ELR (cell line): ENCODE measurements at regions not wholly inside any gene's neighbourhood (a gene's known extent, or its start where the extent isn't known, plus 50 kb on each side); places are given as distances from the start of the nearest gene placed in this dataset.
"Not testable (repeated sequence)": the region's sequence is repeated elsewhere in the genome, so short reads cannot be mapped to it uniquely, and the experiment has no call there.

Experiments used
- DNase-seq: peaks from one replicate; pipeline ENCODE4 v3.0.0-alpha.2; 2015; ENCODE audit warnings: low read depth

GRCh38 chr13:64778002-64778401 is 2452.1 kb downstream of the PCDH9 start:
- no peak for DNase-seq

- no peak for DNase-seq
Observed at GRCh38 chr13:64774915-64775314, 2455.2 kb downstream of the PCDH9 start.

- DNase-seq = no peak
Observed at GRCh38 chr13:64770743-64771142, 2459.4 kb downstream of the PCDH9 start.

GRCh38 chr13:64767054-64767453 is 2463.1 kb downstream of the PCDH9 start:
- no peak for DNase-seq

GRCh38 chr13:64765636-64766035 is 2464.5 kb downstream of the PCDH9 start:
- DNase-seq = no peak

GRCh38 chr13:64758521-64759244 is 2471.5 kb downstream of the PCDH9 start:
- no peak for DNase-seq

GRCh38 chr13:64756621-64757020 is 2473.5 kb downstream of the PCDH9 start:
- no peak for DNase-seq

GRCh38 chr13:64755961-64756360 is 2474.2 kb downstream of the PCDH9 start:
- no peak for DNase-seq

GRCh38 chr13:64753233-64754000 is 2476.7 kb downstream of the PCDH9 start:
- peak; percentile 39 for DNase-seq

GRCh38 chr13:64749301-64749700 is 2480.8 kb downstream of the PCDH9 start:
- DNase-seq = no peak

GRCh38 chr13:64746845-64747244 is 2483.3 kb downstream of the PCDH9 start:
- no peak for DNase-seq

GRCh38 chr13:64740493-64740892 is 2489.6 kb downstream of the PCDH9 start:
- DNase-seq = no peak

GRCh38 chr13:64725492-64725891 is 2504.6 kb downstream of the PCDH9 start:
- DNase-seq = no peak

- DNase-seq = peak; percentile 98
Observed at GRCh38 chr13:64723724-64724123, 2506.4 kb downstream of the PCDH9 start.

- peak; percentile 12 for DNase-seq
Observed at GRCh38 chr13:64718116-64718515, 2512.0 kb downstream of the PCDH9 start.

GRCh38 chr13:64716936-64717335 is 2513.2 kb downstream of the PCDH9 start:
- DNase-seq = no peak

- DNase-seq = no peak
Observed at GRCh38 chr13:64709079-64709478, 2521.1 kb downstream of the PCDH9 start.

- no peak for DNase-seq
Observed at GRCh38 chr13:64704121-64704649, 2526.0 kb downstream of the PCDH9 start.

GRCh38 chr13:64697226-64697625 is 2532.9 kb downstream of the PCDH9 start:
- no peak for DNase-seq

- DNase-seq = peak; percentile 89
Observed at GRCh38 chr13:64688893-64689677, 2541.1 kb downstream of the PCDH9 start.

GRCh38 chr13:64686536-64686935 is 2543.6 kb downstream of the PCDH9 start:
- not testable (repeated sequence) for DNase-seq

GRCh38 chr13:64684685-64685431 is 2545.3 kb downstream of the PCDH9 start:
- DNase-seq = no peak
